ENCODE measurements at regions not wholly inside any gene's neighbourhood (a gene's known extent, or its start where the extent isn't known, plus 50 kb on each side); places are given as distances from the start of the nearest gene placed in this dataset.

- H3K4me1 Mint-ChIP-seq, result no peaks in the 10 kb centered on the region
- no peak for TF ChIP-seq CTCF (IDR thresholded peaks at IDR 0.05; ENCODE audit: unreplicated experiment)
- no peak for DNase-seq (ENCODE audit: low spot score in 2 of 2, unreplicated experiment in 2 of 2)
- no peaks in the 10 kb centered on the region for H3K36me3 Mint-ChIP-seq
- H3K9me3 Mint-ChIP-seq, result peaks cover 8% of the 10 kb centered on the region
- H3K27me3 Mint-ChIP-seq (ENCODE audit: low read depth), result no peaks in the 10 kb centered on the region
- H3K27ac Mint-ChIP-seq, result no peak overlapping the region
- no peak overlapping the region for H3K4me3 Mint-ChIP-seq
Observed at GRCh38 chr7:35365523-35365922, 111.6 kb upstream of the TBX20 start.

DNA sequence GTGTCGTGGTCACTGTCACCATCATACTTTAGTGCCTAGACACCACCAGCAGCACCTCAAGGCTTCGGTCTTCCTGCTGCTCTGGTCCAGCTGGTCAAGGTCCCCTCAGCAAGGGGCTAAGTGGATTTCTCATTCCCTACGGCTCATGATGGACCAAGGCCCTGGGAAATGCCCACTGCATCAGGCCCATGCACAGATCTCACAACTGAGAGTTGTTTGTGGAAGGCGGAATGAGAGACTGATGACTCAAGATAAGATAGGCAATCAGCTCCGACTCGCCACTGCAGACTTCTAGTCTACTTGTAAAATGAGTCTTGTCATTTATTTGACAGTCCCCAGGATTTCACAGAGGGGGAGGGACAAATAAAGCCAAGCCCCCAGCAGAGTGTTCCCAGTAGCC is 108.4 kb upstream of the TBX20 start:
- no peak overlapping the region for H3K4me3 Mint-ChIP-seq
- no peaks in the 10 kb centered on the region for H3K4me1 Mint-ChIP-seq
- H3K9me3 Mint-ChIP-seq, result peaks cover 17% of the 10 kb centered on the region
- H3K27ac Mint-ChIP-seq, result no peak overlapping the region
- TF ChIP-seq CTCF (IDR thresholded peaks at IDR 0.05; ENCODE audit: unreplicated experiment), result no peak
- no peaks in the 10 kb centered on the region for H3K27me3 Mint-ChIP-seq (ENCODE audit: low read depth)
- no peak for DNase-seq (ENCODE audit: low spot score in 2 of 2, unreplicated experiment in 2 of 2)
- no peaks in the 10 kb centered on the region for H3K36me3 Mint-ChIP-seq

DNA sequence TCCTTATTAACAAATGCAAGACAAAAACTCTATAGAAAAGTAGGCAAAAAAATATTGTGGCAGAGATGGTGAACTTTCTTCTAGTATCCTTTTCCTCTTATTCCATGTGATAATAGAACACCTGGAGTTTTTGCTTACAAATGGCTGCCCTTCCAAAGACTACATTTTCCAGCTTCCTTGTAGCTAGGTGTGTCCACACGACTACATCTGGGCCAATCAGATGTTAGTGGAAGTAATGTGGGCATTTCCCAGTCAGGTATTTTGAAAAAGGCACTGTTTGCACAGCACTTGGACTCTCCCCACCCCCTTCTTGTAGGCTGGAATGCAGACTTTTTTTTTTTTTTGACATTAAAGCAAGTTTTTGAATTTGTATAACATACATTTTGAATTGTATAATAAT is 105.5 kb upstream of the TBX20 start:
- H3K27ac Mint-ChIP-seq, result no peak overlapping the region
- peaks cover 10% of the 10 kb centered on the region for H3K4me1 Mint-ChIP-seq
- H3K36me3 Mint-ChIP-seq, result no peaks in the 10 kb centered on the region
- H3K27me3 Mint-ChIP-seq (ENCODE audit: low read depth), result no peaks in the 10 kb centered on the region
- no peak for TF ChIP-seq CTCF (IDR thresholded peaks at IDR 0.05; ENCODE audit: unreplicated experiment)
- H3K9me3 Mint-ChIP-seq, result peaks cover 16% of the 10 kb centered on the region
- DNase-seq (ENCODE audit: low spot score in 2 of 2, unreplicated experiment in 2 of 2), result no peak
- H3K4me3 Mint-ChIP-seq, result no peak overlapping the region

- no peak overlapping the region for H3K4me3 Mint-ChIP-seq
- peaks cover 26% of the 10 kb centered on the region for H3K4me1 Mint-ChIP-seq
- H3K27ac Mint-ChIP-seq, result no peak overlapping the region
- DNase-seq (ENCODE audit: low spot score in 2 of 2, unreplicated experiment in 2 of 2), result no peak
- H3K36me3 Mint-ChIP-seq, result no peaks in the 10 kb centered on the region
- peaks cover 16% of the 10 kb centered on the region for H3K9me3 Mint-ChIP-seq
- TF ChIP-seq CTCF (IDR thresholded peaks at IDR 0.05; ENCODE audit: unreplicated experiment), result no peak
- peaks cover under 1% of the 10 kb centered on the region for H3K27me3 Mint-ChIP-seq (ENCODE audit: low read depth)
Observed at GRCh38 chr7:35356495-35356894, 102.6 kb upstream of the TBX20 start.

DNA sequence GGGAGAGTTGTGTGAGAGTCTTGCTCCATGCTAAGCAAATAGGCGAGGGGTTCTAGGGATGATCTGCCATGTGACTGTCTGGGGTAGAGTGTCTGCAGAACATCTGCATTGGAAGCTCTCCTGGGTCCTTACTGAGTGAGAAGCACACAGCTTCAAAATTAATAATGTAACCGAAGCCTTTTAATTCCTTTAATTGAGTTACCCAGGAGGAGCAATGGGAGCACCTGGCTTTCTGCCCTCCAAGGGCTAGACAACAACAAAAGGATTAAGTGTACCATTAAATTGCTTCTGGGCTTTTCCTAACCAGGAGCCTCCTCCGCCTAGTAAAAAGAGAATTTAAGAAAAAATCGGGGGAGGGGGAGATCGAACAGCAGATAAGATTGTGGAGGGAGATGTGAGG is 102.0 kb upstream of the TBX20 start:
- peaks cover 26% of the 10 kb centered on the region for H3K4me1 Mint-ChIP-seq
- H3K9me3 Mint-ChIP-seq, result peaks cover 16% of the 10 kb centered on the region
- no peak for TF ChIP-seq CTCF (IDR thresholded peaks at IDR 0.05; ENCODE audit: unreplicated experiment)
- no peak overlapping the region for H3K27ac Mint-ChIP-seq
- H3K27me3 Mint-ChIP-seq (ENCODE audit: low read depth), result peaks cover 2% of the 10 kb centered on the region
- no peak for DNase-seq (ENCODE audit: low spot score in 2 of 2, unreplicated experiment in 2 of 2)
- H3K4me3 Mint-ChIP-seq, result no peak overlapping the region
- H3K36me3 Mint-ChIP-seq, result no peaks in the 10 kb centered on the region

DNA sequence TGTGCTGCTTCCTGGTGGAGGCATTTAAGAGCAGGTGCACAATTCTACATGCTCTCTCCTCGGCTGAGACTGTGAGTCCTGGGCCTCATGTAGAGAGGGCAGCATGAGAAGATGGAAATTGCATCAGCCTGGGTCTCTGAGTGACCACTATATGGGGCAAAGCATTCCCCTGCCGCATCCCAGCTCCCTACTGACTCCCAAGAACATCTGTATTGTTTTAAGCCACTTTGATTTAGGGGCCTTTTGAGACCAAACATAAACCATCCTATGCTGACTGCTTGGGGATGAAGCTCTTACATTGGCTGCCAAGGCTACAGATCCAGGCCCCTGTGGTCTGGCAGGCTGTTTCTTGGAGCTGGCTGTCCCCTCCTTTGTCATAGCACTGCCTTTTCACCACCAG is 101.3 kb upstream of the TBX20 start:
- DNase-seq (ENCODE audit: low spot score in 2 of 2, unreplicated experiment in 2 of 2), result no peak
- no peaks in the 10 kb centered on the region for H3K36me3 Mint-ChIP-seq
- H3K9me3 Mint-ChIP-seq, result peaks cover 16% of the 10 kb centered on the region
- no peak overlapping the region for H3K27ac Mint-ChIP-seq
- H3K4me1 Mint-ChIP-seq, result peaks cover 26% of the 10 kb centered on the region
- no peak overlapping the region for H3K4me3 Mint-ChIP-seq
- H3K27me3 Mint-ChIP-seq (ENCODE audit: low read depth), result peaks cover 2% of the 10 kb centered on the region
- TF ChIP-seq CTCF (IDR thresholded peaks at IDR 0.05; ENCODE audit: unreplicated experiment), result no peak

Data from mesothelial cell of epicardium (in vitro differentiated cells).